HepG2 (cell line): ENCODE measurements at regions not wholly inside any gene's neighbourhood (a gene's known extent, or its start where the extent isn't known, plus 50 kb on each side); places are given as distances from the start of the nearest gene placed in this dataset.

Experiments used
- ATAC-seq: fragments of 200-7000 bp; cut with Tn5 transposase; 3 replicates; pipeline ENCODE4 v1.9.1; 2020; ENCODE audit warnings: mild to moderate bottlenecking, moderate library complexity
- BruUV-seq: library from RNA; stranded (reverse); fragments of 400-500 nt; replicated peaks from 2 replicates; lab custom pipeline; 2021; lab: Mats Ljungman, UMichigan
- CTCF ChIA-PET: fragments of 300-600 bp; formaldehyde crosslinking; extraction: SDS; loops from one replicate; lab custom pipeline; 2021; ENCODE audit warnings: low total read pairs, inconsistent platforms, low intra/inter-chr PET ratio; lab: Yijun Ruan, JAX
- POLR2A ChIA-PET: fragments of 350-600 bp; sonication (Branson Sonifier 250); formaldehyde crosslinking; loops from one replicate; lab custom pipeline; 2020; ENCODE audit warnings: antibody characterized with exemption, inconsistent platforms; lab: Yijun Ruan, JAX
- DNase-seq: peaks from one replicate; pipeline ENCODE4 v3.0.0-alpha.2; 2015; ENCODE audit warnings: low spot score
- FAIRE-seq: peaks from 3 replicates; lab custom pipeline; 2011; peaks lifted over from hg19 to GRCh38; lab: Jason Lieb, UNC
- H2AFZ ChIP-seq: one replicate; pipeline ENCODE4 v1.6.1; 2011; ENCODE audit warnings: low read length, inconsistent platforms
- H3K27ac ChIP-seq: fragments of 300-600 bp; 3 replicates; pipeline ENCODE4 v1.8.0; 2011; ENCODE audit warnings: mixed run types, mild to moderate bottlenecking, mixed read lengths, low read length, inconsistent platforms; ENCODE audit not compliant: insufficient read depth; ENCODE audit errors: extremely low read length
- H3K27me3 ChIP-seq, 2 experiments: fragments of 200-600 bp in 1 of 2; 2 replicates in 1 of 2; 3 replicates in 1 of 2; pipeline versions ENCODE4 v1.6.0 to v1.8.0; 2011; ENCODE audit warnings: low read length in 2 of 2, mild to moderate bottlenecking in 2 of 2, moderate library complexity in 2 of 2, inconsistent platforms in 1 of 2; ENCODE audit not compliant: insufficient read depth in 2 of 2, control insufficient read depth in 1 of 2
- H3K36me3 ChIP-seq, 2 experiments: fragments of 200-600 bp in 1 of 2; replicated peaks in 1 of 2; 2 replicates in 1 of 2; 3 replicates in 1 of 2; pipeline versions ENCODE4 v1.5.1 to v1.8.0; 2011; ENCODE audit warnings: low read length in 2 of 2, inconsistent platforms in 1 of 2; ENCODE audit not compliant: insufficient read depth in 2 of 2, control insufficient read depth in 1 of 2
- H3K4me1 ChIP-seq: 2 replicates; pipeline ENCODE4 v1.5.1; 2012; ENCODE audit warnings: low read length, inconsistent platforms; ENCODE audit not compliant: insufficient read depth
- H3K4me2 ChIP-seq: 2 replicates; pipeline ENCODE4 v1.6.0; 2011; ENCODE audit warnings: low read depth, low read length, inconsistent platforms
- H3K4me3 ChIP-seq, 3 experiments: fragments of 200-600 bp in 1 of 3; sonication (generic), shearing (Covaris generic) in 1 of 3; replicated peaks in 1 of 3; 2 replicates each; pipeline ENCODE4 v1.5.1; 2011 to 2016; ENCODE audit warnings: low read length in 3 of 3, inconsistent platforms in 2 of 3, low read depth in 2 of 3, mild to moderate bottlenecking in 2 of 3, control low read depth in 1 of 3, mixed read lengths in 1 of 3; ENCODE audit not compliant: insufficient read depth in 1 of 3
- H3K79me2 ChIP-seq: one replicate; pipeline ENCODE4 v1.6.1; 2011; ENCODE audit warnings: low read length, inconsistent platforms; ENCODE audit not compliant: insufficient read depth
- H3K9ac ChIP-seq: 2 replicates; pipeline ENCODE4 v1.6.0; 2011; ENCODE audit warnings: mild to moderate bottlenecking, low read depth, low read length, inconsistent platforms; ENCODE audit not compliant: insufficient read depth
- H3K9me3 ChIP-seq: 2 replicates; pipeline ENCODE4 v1.5.1; 2012; ENCODE audit warnings: mild to moderate bottlenecking, low read length
- H4K20me1 ChIP-seq: 2 replicates; pipeline ENCODE4 v1.6.0; 2011; ENCODE audit warnings: inconsistent platforms, mild to moderate bottlenecking, low read length, moderate library complexity; ENCODE audit not compliant: insufficient read depth
- ASH2L ChIP-seq: fragments of 300-600, 200-600 bp; sonication (generic); IDR thresholded peaks from 2 replicates; pipeline ENCODE4 v1.7.0; 2017; ENCODE audit warnings: low read depth, mild to moderate bottlenecking, moderate library complexity, mixed read lengths, low read length; ENCODE audit not compliant: insufficient read length
- ETV5 ChIP-seq: IDR thresholded peaks from 2 replicates; pipeline ENCODE4 v1.6.1; 2018; ENCODE audit warnings: missing biosample characterization, missing genetic modification reagents, inconsistent platforms, borderline replicate concordance
- NCOR1 ChIP-seq: fragments of 200-600 bp; sonication (generic); IDR thresholded peaks from 2 replicates; pipeline ENCODE4 v1.7.0; 2017; ENCODE audit warnings: antibody characterized with exemption, low read length, borderline replicate concordance
- NFKB2 ChIP-seq: sonication (generic); formaldehyde crosslinking; IDR thresholded peaks from 2 replicates; pipeline ENCODE4 v1.4.0; 2020; ENCODE audit warnings: missing genetic modification reagents, borderline replicate concordance
- PCBP1 ChIP-seq: fragments of 200-400 bp; formaldehyde crosslinking; IDR thresholded peaks from 2 replicates; pipeline ENCODE4 v1.6.1; 2017; ENCODE audit warnings: mild to moderate bottlenecking, low read depth, low read length, borderline replicate concordance
- PLRG1 ChIP-seq: fragments of 450-650 bp; conservative IDR thresholded peaks from 2 replicates; pipeline ENCODE4 v1.6.1; 2016
- REPIN1 ChIP-seq: sonication (generic); formaldehyde crosslinking; IDR thresholded peaks from 2 replicates; pipeline ENCODE4 v1.8.0; 2022; ENCODE audit warnings: missing genetic modification reagents, low read depth, mild to moderate bottlenecking, borderline replicate concordance
- RNF2 ChIP-seq: fragments of 450-650 bp; conservative IDR thresholded peaks from 2 replicates; pipeline ENCODE4 v1.6.1; 2016; ENCODE audit warnings: low read depth
- TCF12 ChIP-seq, 2 experiments: fragments of 450-650 bp in 1 of 2; sonication (generic) in 1 of 2; formaldehyde crosslinking in 1 of 2; IDR thresholded peaks; 2 replicates each; pipeline versions ENCODE4 v1.6.1 to v1.8.0; 2017 to 2022; ENCODE audit warnings: antibody characterized with exemption in 1 of 2, mild to moderate bottlenecking in 1 of 2, missing genetic modification reagents in 1 of 2, moderate library complexity in 1 of 2
- TCF7 ChIP-seq: sonication (generic); IDR thresholded peaks from 2 replicates; pipeline ENCODE4 v1.6.1; 2016; ENCODE audit warnings: antibody characterized with exemption, low read depth
- ZBTB8A ChIP-seq: sonication (generic); formaldehyde crosslinking; IDR thresholded peaks from 2 replicates; pipeline ENCODE4 v1.4.0; 2020; ENCODE audit warnings: mild to moderate bottlenecking, low read depth, missing genetic modification reagents, borderline replicate concordance
- ZNF251 ChIP-seq: sonication (generic); formaldehyde crosslinking; IDR thresholded peaks from 2 replicates; pipeline ENCODE4 v1.9.0; 2021; ENCODE audit warnings: mild to moderate bottlenecking, missing genetic modification reagents
- ZNF432 ChIP-seq: sonication (generic); formaldehyde crosslinking; IDR thresholded peaks from 2 replicates; pipeline ENCODE4 v1.5.0; 2020; ENCODE audit warnings: missing genetic modification reagents, mild to moderate bottlenecking, borderline replicate concordance
- ZNF83 ChIP-seq: sonication (generic); formaldehyde crosslinking; IDR thresholded peaks from 2 replicates; pipeline ENCODE4 v1.4.0; 2020; ENCODE audit warnings: missing genetic modification reagents, mild to moderate bottlenecking, borderline replicate concordance
- WGBS: methylation state at CpG from one replicate; pipeline ENCODE4 v1.1.6; 2017; ENCODE audit warnings: low lambda C conversion rate; 5-methylcytosine and 5-hydroxymethylcytosine counted together
- in situ Hi-C: cut with HindIII; loops from 2 replicates; pipeline ENCODE4 v1.10.0; 2017; ENCODE audit warnings: low pct_unique_long_range_greater_than_20kb; ENCODE audit not compliant: extremely low pct_ligation_motif_present
- intact Hi-C: fragments of 100-400 bp; cut with micrococcal nuclease; formaldehyde crosslinking; loops from one replicate; pipeline ENCODE4 v1.10.0; 2022; ENCODE audit not compliant: unreplicated experiment
- TF ChIP-seq, protein P1 (sequence below): sonication (generic); formaldehyde crosslinking; IDR thresholded peaks from 2 replicates; pipeline ENCODE4 v1.8.0; 2022; ENCODE audit warnings: missing genetic modification reagents, mild to moderate bottlenecking, borderline replicate concordance
- TF ChIP-seq, protein P2 (sequence below): sonication (generic); formaldehyde crosslinking; IDR thresholded peaks from 2 replicates; pipeline ENCODE4 v1.8.1; 2022; ENCODE audit warnings: low read depth, mild to moderate bottlenecking, missing genetic modification reagents

DNA sequence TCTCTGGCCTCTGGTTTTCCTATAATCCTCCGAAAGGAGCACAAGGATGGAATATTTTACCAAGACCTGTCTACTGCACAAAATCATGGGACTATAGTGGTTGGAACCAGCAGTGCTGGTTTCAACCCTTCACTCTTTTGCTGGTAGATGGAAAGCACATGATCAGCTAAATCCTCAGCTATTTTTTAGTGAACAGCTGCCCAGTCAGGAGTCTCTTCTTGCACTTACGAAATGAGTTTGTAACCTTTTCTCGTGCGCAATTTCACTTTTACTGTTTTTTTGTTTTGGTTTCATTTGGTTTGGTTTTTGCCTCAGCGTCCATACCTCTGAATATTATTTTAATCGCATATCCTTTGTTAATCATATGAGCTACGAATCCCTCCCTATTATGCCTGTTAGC, 418.5 kb upstream of the CPEB2 start:
- intact Hi-C loops (no loop called here), in situ Hi-C loops (no loop called here)
- TF ChIP-seq, protein P1, sequence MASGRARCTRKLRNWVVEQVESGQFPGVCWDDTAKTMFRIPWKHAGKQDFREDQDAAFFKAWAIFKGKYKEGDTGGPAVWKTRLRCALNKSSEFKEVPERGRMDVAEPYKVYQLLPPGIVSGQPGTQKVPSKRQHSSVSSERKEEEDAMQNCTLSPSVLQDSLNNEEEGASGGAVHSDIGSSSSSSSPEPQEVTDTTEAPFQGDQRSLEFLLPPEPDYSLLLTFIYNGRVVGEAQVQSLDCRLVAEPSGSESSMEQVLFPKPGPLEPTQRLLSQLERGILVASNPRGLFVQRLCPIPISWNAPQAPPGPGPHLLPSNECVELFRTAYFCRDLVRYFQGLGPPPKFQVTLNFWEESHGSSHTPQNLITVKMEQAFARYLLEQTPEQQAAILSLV (CRISPR knock-in tag) = no peak
- Histone ChIP-seq H3K9ac (no peak overlapping the region), H3K27ac (no peak overlapping the region), H3K4me2 (no peak overlapping the region), H2AFZ (no peak overlapping the region), H3K4me3 (no peak overlapping the region), H3K36me3 (no peaks in the 10 kb centered on the region), H3K79me2 (no peaks in the 10 kb centered on the region), H4K20me1 (no peaks in the 10 kb centered on the region), H3K9me3 (peaks cover 82% of the 10 kb centered on the region), H3K4me1 (no peaks in the 10 kb centered on the region), H3K27me3 (no peaks in the 10 kb centered on the region)
- no peak for FAIRE-seq
- POLR2A ChIA-PET = no interaction called here
- no peak for ATAC-seq
- WGBS = 26% methylated on average over 7 of the region's 7 CpGs
- CTCF ChIA-PET = no interaction called here
- no peak for DNase-seq
- BruUV-seq = no TSS peak

DNA sequence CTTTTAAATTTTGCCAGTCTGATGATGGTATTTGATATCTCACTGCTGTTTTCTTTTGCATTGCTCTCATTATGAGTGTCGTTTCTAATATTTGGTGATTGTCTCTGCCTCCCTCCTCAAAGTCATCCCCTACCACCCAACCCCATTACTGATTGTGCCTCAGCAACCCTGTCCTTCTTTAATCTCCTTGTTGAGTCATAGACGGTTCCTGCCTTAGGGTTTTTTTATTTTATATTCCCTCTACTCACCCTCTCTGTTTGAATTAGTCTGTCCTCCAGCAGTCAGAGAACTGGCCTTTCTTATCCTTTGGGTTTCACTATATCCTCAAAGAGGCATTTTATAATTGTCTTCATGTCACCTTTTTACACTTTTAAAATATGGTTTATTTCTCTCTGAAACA, 409.3 kb upstream of the CPEB2 start:
- BruUV-seq = no TSS peak
- Histone ChIP-seq H3K4me1 (no peaks in the 10 kb centered on the region), H4K20me1 (no peaks in the 10 kb centered on the region), H3K9me3 (peaks cover 70% of the 10 kb centered on the region), H3K27me3 (no peaks in the 10 kb centered on the region), H3K4me3 (no peak overlapping the region), H3K27ac (no peak overlapping the region), H3K79me2 (no peaks in the 10 kb centered on the region), H3K4me2 (no peak overlapping the region), H3K36me3 (no peaks in the 10 kb centered on the region), H3K9ac (no peak overlapping the region), H2AFZ (no peak overlapping the region)
- 0% methylated on average over 2 of the region's 2 CpGs for WGBS
- intact Hi-C loops (no loop called here), in situ Hi-C loops (no loop called here)
- FAIRE-seq = no peak
- ChIA-PET POLR2A (no interaction called here), CTCF (no interaction called here)
- DNase-seq = no peak
- no peak for ATAC-seq
- TF ChIP-seq ZNF432 = no peak
- no peak for TF ChIP-seq REPIN1 (CRISPR knock-in tag)
- TF ChIP-seq, protein P2, sequence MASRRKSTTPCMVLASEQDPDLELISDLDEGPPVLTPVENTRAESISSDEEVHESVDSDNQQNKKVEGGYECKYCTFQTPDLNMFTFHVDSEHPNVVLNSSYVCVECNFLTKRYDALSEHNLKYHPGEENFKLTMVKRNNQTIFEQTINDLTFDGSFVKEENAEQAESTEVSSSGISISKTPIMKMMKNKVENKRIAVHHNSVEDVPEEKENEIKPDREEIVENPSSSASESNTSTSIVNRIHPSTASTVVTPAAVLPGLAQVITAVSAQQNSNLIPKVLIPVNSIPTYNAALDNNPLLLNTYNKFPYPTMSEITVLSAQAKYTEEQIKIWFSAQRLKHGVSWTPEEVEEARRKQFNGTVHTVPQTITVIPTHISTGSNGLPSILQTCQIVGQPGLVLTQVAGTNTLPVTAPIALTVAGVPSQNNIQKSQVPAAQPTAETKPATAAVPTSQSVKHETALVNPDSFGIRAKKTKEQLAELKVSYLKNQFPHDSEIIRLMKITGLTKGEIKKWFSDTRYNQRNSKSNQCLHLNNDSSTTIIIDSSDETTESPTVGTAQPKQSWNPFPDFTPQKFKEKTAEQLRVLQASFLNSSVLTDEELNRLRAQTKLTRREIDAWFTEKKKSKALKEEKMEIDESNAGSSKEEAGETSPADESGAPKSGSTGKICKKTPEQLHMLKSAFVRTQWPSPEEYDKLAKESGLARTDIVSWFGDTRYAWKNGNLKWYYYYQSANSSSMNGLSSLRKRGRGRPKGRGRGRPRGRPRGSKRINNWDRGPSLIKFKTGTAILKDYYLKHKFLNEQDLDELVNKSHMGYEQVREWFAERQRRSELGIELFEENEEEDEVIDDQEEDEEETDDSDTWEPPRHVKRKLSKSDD (CRISPR knock-in tag) = no peak
- no peak for TF ChIP-seq TCF12 (IDR thresholded peaks at IDR 0.05)
- TF ChIP-seq TCF12 (CRISPR knock-in tag; IDR thresholded peaks at IDR 0.05) = no peak
- TF ChIP-seq ZNF83 (CRISPR knock-in tag) = no peak
- no peak for TF ChIP-seq ZBTB8A (CRISPR knock-in tag)
- no peak for TF ChIP-seq PLRG1
- TF ChIP-seq ZNF251 (CRISPR knock-in tag) = no peak
- no peak for TF ChIP-seq ASH2L
- no peak for TF ChIP-seq PCBP1
- no peak for TF ChIP-seq TCF7
- TF ChIP-seq NFKB2 (CRISPR knock-in tag) = no peak
- TF ChIP-seq NCOR1 = no peak
- no peak for TF ChIP-seq ETV5 (CRISPR knock-in tag)
- no peak for TF ChIP-seq RNF2
